ENCODE measurements at regions not wholly inside any gene's neighbourhood (a gene's known extent, or its start where the extent isn't known, plus 50 kb on each side); places are given as distances from the start of the nearest gene placed in this dataset.

DNA sequence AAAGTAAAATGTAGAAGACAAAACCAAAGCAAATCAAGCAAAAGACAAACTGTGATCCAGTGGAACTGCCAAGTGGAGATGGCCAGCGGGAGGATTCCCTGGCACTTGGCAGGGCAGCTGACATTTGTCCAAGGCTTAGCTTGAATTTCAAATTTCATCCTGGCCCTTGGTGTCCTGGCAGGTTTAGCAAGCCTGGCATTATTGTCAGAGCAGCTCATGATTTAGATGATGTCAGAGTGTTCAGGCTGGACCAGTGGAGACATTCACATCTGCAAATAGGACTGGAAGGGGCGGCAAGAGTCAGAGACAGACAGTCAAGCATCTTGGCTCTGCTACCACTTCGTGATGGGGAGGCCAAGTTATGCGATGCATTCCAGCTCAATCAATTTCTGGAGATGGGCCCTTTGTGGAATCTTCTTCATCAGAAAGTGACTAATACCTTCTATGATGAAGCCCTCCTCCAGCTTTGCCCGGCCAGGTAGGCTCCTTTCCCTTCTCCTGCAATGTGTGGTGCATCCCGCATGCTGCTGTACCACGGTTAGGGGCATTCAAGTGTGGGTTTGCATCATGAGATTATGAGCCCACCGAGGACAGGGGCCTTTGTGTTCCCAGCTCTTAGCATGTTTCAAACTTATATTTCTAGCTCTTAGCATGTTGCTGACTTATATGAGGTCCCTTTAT lies 199.7 kb downstream of the ANKRD30B start:
- no peak overlapping the region for H3K4me3 ChIP-seq (ENCODE audit: low read depth in 2 of 2, low read length in 2 of 2)
- no peak for ATAC-seq
- no TSS peak for BruUV-seq (replicated peaks)
- no peak for DNase-seq (ENCODE audit: low read depth, low spot score)
- H3K4me1 ChIP-seq (ENCODE audit: control insufficient read depth, insufficient read depth, low read length), result no peaks in the 10 kb centered on the region
- CTCF ChIA-PET, result interaction anchor here (0.5 kb wide), 1 partner anchor 11 kb away, joined by 4 read pairs; no protein-coding TSS in a partner anchor
- in situ Hi-C loops (cut with HindIII; ENCODE audit: low pct_unique_long_range_greater_than_20kb, low sequenced_read_pairs) (no loop called here), intact Hi-C loops (cut with micrococcal nuclease; ENCODE audit: unreplicated experiment) (no loop called here)
- no peaks in the 10 kb centered on the region for H3K27me3 ChIP-seq (ENCODE audit: control insufficient read depth, insufficient read depth, low read length)
- no peaks in the 10 kb centered on the region for H3K36me3 ChIP-seq (ENCODE audit: control insufficient read depth, insufficient read depth, low read length)
- no peak overlapping the region for H3K27ac ChIP-seq (ENCODE audit: low read length)
- POLR2A ChIA-PET, result no interaction called here
- TF ChIP-seq, protein P1, sequence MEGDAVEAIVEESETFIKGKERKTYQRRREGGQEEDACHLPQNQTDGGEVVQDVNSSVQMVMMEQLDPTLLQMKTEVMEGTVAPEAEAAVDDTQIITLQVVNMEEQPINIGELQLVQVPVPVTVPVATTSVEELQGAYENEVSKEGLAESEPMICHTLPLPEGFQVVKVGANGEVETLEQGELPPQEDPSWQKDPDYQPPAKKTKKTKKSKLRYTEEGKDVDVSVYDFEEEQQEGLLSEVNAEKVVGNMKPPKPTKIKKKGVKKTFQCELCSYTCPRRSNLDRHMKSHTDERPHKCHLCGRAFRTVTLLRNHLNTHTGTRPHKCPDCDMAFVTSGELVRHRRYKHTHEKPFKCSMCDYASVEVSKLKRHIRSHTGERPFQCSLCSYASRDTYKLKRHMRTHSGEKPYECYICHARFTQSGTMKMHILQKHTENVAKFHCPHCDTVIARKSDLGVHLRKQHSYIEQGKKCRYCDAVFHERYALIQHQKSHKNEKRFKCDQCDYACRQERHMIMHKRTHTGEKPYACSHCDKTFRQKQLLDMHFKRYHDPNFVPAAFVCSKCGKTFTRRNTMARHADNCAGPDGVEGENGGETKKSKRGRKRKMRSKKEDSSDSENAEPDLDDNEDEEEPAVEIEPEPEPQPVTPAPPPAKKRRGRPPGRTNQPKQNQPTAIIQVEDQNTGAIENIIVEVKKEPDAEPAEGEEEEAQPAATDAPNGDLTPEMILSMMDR (IDR thresholded peaks at IDR 0.05), result no peak
- TF ChIP-seq, protein P2, sequence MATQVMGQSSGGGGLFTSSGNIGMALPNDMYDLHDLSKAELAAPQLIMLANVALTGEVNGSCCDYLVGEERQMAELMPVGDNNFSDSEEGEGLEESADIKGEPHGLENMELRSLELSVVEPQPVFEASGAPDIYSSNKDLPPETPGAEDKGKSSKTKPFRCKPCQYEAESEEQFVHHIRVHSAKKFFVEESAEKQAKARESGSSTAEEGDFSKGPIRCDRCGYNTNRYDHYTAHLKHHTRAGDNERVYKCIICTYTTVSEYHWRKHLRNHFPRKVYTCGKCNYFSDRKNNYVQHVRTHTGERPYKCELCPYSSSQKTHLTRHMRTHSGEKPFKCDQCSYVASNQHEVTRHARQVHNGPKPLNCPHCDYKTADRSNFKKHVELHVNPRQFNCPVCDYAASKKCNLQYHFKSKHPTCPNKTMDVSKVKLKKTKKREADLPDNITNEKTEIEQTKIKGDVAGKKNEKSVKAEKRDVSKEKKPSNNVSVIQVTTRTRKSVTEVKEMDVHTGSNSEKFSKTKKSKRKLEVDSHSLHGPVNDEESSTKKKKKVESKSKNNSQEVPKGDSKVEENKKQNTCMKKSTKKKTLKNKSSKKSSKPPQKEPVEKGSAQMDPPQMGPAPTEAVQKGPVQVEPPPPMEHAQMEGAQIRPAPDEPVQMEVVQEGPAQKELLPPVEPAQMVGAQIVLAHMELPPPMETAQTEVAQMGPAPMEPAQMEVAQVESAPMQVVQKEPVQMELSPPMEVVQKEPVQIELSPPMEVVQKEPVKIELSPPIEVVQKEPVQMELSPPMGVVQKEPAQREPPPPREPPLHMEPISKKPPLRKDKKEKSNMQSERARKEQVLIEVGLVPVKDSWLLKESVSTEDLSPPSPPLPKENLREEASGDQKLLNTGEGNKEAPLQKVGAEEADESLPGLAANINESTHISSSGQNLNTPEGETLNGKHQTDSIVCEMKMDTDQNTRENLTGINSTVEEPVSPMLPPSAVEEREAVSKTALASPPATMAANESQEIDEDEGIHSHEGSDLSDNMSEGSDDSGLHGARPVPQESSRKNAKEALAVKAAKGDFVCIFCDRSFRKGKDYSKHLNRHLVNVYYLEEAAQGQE (IDR thresholded peaks at IDR 0.05; ENCODE audit: insufficient read depth in 1 of 2, low read depth in 2 of 2, low read length in 1 of 2), result no peak
- no peak for TF ChIP-seq POLR2AphosphoS5 (IDR thresholded peaks at IDR 0.05; ENCODE audit: low read depth, low read length)
- TF ChIP-seq SIN3A (IDR thresholded peaks at IDR 0.05; ENCODE audit: borderline replicate concordance, insufficient read depth, low read depth, low read length), result no peak
- no peak for TF ChIP-seq TCF7L2 (IDR thresholded peaks at IDR 0.05; ENCODE audit: low read depth, low read length)
- H3K9me3 ChIP-seq (ENCODE audit: control insufficient read depth, insufficient read depth, low read depth, low read length), result no peaks in the 10 kb centered on the region

- BruUV-seq (replicated peaks), result no TSS peak
- Histone ChIP-seq H3K36me3 (ENCODE audit: control insufficient read depth, insufficient read depth, low read length) (no peaks in the 10 kb centered on the region), H3K27ac (ENCODE audit: low read length) (no peak overlapping the region), H3K27me3 (ENCODE audit: control insufficient read depth, insufficient read depth, low read length) (no peaks in the 10 kb centered on the region), H3K4me3 (ENCODE audit: low read depth in 2 of 2, low read length in 2 of 2) (no peak overlapping the region), H3K9me3 (ENCODE audit: control insufficient read depth, insufficient read depth, low read depth, low read length) (no peaks in the 10 kb centered on the region), H3K4me1 (ENCODE audit: control insufficient read depth, insufficient read depth, low read length) (no peaks in the 10 kb centered on the region)
- intact Hi-C loops (cut with micrococcal nuclease; ENCODE audit: unreplicated experiment), result no loop called here
- ChIA-PET POLR2A (no interaction called here), CTCF (no interaction called here)
- TF ChIP-seq, protein P2 (IDR thresholded peaks at IDR 0.05; ENCODE audit: insufficient read depth in 1 of 2, low read depth in 2 of 2, low read length in 1 of 2), result no peak
- TF ChIP-seq, protein P1 (IDR thresholded peaks at IDR 0.05), result no peak
- TF ChIP-seq TCF7L2 (IDR thresholded peaks at IDR 0.05; ENCODE audit: low read depth, low read length), result no peak
- TF ChIP-seq SIN3A (IDR thresholded peaks at IDR 0.05; ENCODE audit: borderline replicate concordance, insufficient read depth, low read depth, low read length), result no peak
- TF ChIP-seq POLR2AphosphoS5 (IDR thresholded peaks at IDR 0.05; ENCODE audit: low read depth, low read length), result no peak
- no peak for ATAC-seq
- DNase-seq (ENCODE audit: low read depth, low spot score), result no peak
- in situ Hi-C loops (cut with HindIII; ENCODE audit: low pct_unique_long_range_greater_than_20kb, low sequenced_read_pairs), result no loop called here
Observed at GRCh38 chr18:14948163-14948540, 200.2 kb downstream of the ANKRD30B start.

Measured in Panc1 (cell line).